ENCODE measurements at regions not wholly inside any gene's neighbourhood (a gene's known extent, or its start where the extent isn't known, plus 50 kb on each side); places are given as distances from the start of the nearest gene placed in this dataset.

- TF ChIP-seq SAP30 (IDR thresholded peaks at IDR 0.05; ENCODE audit: insufficient read depth, insufficient replicate concordance, low read length) = no peak
- TF ChIP-seq CHD2 (IDR thresholded peaks at IDR 0.05; ENCODE audit: low read length) = no peak
- TF ChIP-seq MAX (IDR thresholded peaks at IDR 0.05) = no peak
- TF ChIP-seq MAFK (IDR thresholded peaks at IDR 0.05; ENCODE audit: low read depth, low read length) = no peak
- TF ChIP-seq TEAD4 (IDR thresholded peaks at IDR 0.05; ENCODE audit: low read depth, low read length) = no peak
- TF ChIP-seq NRF1 (IDR thresholded peaks at IDR 0.05; ENCODE audit: low read depth, low read length) = no peak
Observed at GRCh38 chr4:12716896-12717295, 767.2 kb downstream of the RAB28 start (continued).
